Cerebellar nuclear complex (tissue), 1 donor: ENCODE measurements at regions not wholly inside any gene's neighbourhood (a gene's known extent, or its start where the extent isn't known, plus 50 kb on each side); places are given as distances from the start of the nearest gene placed in this dataset.

ENCODE experiments used
- DNase-seq, 2 experiments: peaks; one replicate each; lab custom pipeline; 2025; lab: John Stamatoyannopoulos, UW

DNA sequence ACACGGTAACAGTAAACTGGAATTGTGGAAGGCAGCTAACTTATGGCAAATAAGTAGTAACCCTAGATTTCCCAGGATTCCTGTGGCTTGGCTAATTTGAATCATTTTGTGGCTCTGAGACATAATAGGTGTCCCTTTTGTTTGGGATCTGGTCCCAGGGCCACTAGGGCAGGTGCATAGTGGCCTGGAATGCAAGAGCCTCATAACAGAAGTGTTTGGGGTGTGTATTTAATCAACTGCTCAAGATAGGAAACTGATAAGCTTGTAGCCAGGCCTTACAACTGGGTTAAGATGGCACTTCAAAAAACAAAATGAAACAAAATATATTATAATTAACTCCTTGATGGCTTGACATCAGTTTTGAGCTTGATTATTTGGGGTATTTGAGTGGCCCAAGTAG is 541.8 kb downstream of the ETV1 start:
- no peak for DNase-seq

DNA sequence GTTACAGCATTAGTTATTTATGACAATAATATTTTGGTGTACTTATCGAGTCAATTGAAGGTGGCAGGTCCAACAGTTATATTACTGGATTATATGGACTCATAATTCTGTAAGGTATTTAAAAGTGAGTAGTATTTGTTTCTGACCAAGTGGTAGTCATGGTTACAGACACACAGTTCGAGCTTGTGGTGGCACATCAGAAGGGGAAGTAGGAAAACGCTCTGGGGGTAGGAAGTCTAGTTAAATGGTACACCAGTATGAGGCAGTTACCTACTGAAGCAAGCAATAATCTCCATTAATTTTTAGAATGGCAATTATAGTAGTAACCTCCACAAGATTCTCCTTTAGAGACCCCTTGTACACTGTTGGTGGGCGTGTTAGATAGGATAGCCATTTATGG is 541.2 kb downstream of the ETV1 start:
- no peak for DNase-seq

DNA sequence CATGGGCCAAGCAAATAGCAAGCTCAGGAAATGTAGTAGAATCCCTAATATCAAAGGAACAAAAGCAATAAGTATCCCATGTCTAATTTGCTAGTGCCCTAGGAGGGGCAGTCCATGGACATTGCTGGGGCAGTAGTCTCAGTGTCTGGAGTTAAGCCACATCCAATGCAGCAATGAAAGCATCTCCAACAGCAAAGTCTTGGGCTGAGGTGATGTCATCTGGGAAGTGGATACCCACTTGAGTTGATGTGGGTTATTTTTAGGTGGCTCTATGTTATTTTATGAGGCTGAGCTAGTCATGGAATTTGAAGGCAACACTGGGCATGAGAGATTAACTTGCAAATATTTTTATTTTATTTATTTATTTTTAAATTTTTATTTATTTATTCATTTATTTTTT is 540.0 kb downstream of the ETV1 start:
- DNase-seq: no peak

DNA sequence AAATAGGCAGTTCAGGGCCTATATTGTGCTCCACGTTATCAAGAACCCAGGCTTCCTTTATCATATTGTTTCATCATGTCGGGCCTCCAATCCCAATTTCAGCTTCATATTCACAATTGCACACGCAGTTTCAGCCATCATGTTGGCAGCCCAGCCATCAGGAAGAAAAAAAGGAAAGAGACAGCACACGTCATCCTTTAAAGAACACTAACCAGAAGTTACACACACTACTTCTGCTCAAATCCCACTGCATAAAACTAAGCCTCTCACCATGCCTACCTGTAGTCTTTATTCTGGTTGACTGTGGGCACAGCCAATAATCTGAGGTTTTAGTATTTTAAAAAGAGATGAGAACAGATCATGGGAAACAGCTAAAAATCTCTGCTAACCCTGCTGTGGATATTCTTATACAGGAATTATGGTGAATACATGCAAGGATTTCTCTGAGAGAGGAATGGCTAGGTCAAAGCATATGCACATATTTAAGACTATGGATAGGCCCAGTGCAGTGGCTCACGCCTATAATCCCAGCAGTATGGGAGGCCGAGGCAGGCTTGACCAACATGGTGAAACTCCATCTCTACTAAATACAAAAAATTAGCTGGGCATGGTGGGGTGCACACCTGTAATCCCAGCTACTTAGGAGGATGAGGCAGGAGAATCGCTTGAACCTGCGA is 534.4 kb downstream of the ETV1 start:
- DNase-seq: no peak

GRCh38 chr7:13457790-13458189 is 531.7 kb downstream of the ETV1 start:
- no peak for DNase-seq

- DNase-seq: no peak
Observed at GRCh38 chr7:13466874-13467547, 522.5 kb downstream of the ETV1 start.

GRCh38 chr7:13476881-13477444 is 512.5 kb downstream of the ETV1 start:
- DNase-seq: no peak

DNA sequence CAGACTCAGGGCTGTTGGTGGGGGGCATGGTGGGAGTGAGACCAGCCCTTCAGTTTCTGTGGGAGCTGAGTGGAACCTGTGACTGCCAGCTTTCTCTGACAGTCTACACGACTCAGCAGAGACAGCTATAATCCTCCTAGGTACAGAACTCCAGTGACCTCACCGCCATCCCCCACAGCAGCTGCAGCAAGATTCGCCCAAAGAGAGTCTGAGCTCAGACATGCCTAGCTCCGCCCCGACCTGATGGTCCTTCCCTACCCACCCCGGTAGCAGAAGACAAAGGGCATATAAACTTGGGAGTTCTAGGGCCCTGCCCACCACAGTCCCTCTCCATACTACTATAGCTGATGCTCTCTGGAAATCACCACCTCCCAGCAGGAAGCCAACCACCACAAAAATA is 500.1 kb downstream of the ETV1 start:
- DNase-seq: no peak

DNA sequence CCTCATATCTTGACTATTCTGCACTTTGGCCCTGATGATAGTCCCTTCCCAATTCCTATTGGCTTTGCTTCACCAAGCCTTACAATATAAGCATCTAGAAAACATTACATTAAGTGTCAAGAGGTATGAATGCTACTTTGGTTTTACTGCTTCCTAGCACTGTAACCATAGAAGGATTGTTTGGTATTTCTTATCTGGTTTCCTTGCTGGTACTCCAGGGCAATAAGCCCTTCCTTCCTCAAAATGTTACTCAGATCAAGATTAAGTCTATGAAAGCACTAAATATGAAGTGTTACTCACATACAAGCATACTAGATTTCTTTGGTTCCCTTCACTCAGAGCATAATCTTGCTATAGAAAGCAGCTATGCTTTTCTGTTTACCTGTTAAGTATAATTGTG is 492.5 kb downstream of the ETV1 start:
- DNase-seq: no peak

GRCh38 chr7:13508586-13508985 is 480.9 kb downstream of the ETV1 start:
- no peak for DNase-seq

DNA sequence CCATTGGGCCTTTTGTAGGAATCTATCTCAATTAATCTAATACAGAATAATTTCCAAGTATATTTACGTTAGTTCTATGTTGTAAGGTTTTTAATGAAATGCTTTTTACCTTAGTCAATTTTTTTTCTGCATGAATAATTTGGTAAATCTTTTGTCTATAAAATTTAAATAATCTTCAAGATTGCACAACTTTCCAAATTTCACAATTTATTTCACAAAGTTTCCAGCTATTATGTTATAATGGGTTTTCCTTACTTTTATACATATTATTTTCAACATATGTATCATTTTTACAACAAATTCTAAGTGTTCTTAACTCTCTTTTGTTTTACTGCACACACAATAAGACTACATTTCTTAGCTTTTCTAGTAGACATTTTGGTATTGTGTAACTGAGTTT is 470.7 kb downstream of the ETV1 start:
- DNase-seq: no peak

DNA sequence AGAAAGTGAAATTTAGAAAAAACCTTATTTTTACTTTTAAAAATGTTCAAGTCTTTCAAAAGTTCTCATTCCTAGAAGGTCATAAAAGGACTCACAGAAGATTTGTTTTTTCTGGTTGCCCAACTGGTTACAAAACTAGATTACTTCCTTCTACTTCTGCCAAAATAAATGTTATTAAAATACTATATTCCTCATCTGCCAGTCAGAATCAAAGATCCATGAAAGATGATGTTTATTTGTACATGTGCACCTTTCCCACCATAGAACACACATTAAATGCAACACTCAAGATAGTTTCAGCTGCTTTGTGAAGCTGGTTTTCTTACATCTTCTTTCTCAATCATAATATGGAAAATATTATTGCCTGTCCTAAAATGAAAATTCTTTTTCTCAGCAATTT is 465.4 kb downstream of the ETV1 start:
- no peak for DNase-seq

- no peak for DNase-seq
Observed at GRCh38 chr7:13532028-13532753, 457.3 kb downstream of the ETV1 start.

DNA sequence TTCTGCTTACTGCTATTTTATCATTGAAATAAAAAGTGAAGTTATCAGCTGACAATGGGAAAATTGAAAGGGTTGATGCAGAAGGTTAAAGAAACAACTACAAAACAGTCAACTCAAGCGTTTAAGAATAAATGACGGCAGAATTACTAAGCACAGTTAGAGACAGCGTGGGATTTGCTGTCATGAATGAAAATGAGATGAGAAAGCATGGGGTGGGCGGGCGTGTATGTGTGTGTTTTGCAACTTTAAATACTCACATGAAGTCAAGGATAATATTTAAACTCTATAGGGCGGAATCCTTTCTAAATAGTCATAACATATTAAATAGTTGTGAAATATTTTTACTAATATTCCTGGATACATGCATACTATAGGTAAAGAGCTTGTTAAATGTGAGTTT is 450.8 kb downstream of the ETV1 start:
- no peak for DNase-seq

DNA sequence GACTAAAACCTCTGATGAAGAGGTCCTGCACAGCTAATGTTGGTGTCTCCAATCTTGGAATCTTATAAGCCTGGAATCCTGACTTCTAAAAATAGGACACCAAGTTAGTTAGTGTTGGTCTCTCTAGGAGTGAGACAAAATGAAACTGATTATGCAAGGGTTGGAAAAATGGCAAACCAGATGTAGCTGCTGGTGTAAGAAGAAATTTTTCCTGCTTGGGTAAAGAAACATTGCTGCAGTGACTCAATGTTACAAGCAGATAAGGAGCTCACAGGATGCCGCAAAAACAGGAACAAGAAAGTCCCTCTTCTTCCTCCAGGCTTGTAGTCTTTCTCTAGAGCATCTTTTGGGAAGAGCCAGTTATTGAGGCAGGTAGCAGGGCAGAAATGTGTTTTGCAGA is 449.0 kb downstream of the ETV1 start:
- no peak for DNase-seq

DNA sequence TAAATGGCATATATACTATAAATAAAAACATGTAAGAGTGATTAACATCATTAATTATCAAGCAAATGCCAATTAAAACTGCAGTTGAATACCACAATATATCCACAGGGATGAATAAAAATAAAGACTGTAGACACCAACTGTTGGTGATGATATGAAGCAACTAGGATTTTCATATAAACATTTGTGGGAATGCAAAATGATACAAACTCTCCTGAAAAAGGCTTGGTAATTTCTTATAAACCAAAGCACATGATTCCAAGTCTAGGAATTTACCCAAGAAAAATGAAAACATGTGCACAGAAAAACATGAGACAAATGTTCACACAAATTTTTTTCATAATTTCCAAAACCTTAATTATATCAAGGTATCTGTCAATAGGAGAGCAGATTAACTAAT is 448.1 kb downstream of the ETV1 start:
- DNase-seq: no peak

DNA sequence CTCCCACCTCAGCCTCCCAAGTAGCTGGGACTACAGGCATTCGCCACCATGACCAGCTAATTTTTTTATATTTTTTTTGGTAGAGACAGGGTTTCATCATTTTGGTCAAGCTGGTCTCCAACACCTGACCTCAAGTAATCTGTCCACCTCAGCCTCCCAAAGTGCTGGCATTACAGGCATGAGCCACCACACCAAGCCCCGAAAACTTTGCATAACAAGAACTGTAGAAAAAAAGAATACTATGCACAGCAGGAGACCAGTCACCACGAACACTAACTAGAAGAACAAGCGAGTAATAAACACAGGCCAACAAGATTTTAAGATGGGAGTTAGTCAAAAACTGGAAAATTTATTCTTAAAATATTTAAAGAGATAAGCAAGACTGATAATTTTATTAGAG is 447.0 kb downstream of the ETV1 start:
- DNase-seq: no peak

DNA sequence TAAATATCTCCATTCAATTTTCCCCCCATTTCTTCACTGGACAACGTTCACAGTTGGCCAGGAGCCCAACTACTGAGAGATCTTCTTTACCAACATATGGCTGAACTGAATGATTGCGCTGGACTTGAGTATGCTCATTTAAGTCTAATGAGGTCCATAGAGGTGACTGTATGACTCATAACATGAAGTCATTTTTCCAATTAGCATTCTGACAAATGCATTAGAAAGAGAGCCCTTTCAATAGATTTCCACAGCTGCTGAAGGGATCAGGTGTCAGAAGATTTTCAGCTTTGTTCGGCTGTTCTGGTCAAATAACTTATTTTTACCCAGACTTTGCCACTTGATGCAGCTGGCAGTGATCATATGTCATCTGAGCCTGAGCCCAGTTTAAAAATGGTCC is 438.0 kb downstream of the ETV1 start:
- DNase-seq: no peak

DNA sequence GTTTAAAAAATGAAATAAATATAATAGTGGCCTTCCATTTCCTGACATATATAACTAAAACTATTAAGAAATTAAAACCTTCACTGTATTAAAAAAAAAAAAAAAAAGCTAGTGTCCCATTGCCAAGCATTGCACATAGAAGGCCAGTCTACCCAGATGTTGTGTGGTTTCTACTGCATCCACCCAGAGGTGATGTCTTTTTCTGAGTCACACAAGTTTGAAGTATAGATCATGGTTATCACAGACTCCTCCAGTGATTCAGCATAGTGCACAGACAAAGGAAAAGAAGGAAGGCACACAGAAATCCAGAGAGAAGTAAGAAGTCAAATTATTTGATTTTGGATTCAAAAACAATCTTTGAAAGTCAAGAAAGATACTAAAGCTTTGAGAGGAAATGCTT is 429.0 kb downstream of the ETV1 start:
- DNase-seq: no peak

GRCh38 chr7:13563257-13563656 is 426.2 kb downstream of the ETV1 start:
- DNase-seq: no peak

- no peak for DNase-seq
Observed at GRCh38 chr7:13563680-13564079, 425.8 kb downstream of the ETV1 start.

- DNase-seq: no peak
Observed at GRCh38 chr7:13577566-13578145, 411.8 kb downstream of the ETV1 start.

- no peak for DNase-seq
Observed at GRCh38 chr7:13578294-13578693, 411.2 kb downstream of the ETV1 start.
